ENCODE measurements at regions not wholly inside any gene's neighbourhood (a gene's known extent, or its start where the extent isn't known, plus 50 kb on each side); places are given as distances from the start of the nearest gene placed in this dataset.

DNA sequence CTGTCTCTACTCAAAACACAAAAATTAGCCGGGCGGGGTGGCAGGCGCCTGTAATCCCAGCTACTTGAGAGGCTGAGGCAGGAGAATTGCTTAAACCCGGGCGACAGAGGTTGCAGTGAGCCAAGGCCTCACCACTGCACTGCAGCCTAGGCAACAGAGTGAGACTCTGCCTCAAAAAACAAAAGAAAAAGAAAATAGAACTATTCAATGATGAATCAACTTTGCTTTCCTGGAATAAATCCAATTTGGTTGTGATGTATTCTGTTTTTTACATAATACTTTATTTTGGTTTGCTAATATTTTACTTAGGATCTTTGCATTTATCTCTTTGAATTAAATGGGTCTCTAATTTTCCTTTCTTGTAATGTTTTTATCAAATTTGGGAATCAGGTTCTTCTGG is 86.3 kb upstream of the MBOAT2 start:
- TF ChIP-seq, protein P1, sequence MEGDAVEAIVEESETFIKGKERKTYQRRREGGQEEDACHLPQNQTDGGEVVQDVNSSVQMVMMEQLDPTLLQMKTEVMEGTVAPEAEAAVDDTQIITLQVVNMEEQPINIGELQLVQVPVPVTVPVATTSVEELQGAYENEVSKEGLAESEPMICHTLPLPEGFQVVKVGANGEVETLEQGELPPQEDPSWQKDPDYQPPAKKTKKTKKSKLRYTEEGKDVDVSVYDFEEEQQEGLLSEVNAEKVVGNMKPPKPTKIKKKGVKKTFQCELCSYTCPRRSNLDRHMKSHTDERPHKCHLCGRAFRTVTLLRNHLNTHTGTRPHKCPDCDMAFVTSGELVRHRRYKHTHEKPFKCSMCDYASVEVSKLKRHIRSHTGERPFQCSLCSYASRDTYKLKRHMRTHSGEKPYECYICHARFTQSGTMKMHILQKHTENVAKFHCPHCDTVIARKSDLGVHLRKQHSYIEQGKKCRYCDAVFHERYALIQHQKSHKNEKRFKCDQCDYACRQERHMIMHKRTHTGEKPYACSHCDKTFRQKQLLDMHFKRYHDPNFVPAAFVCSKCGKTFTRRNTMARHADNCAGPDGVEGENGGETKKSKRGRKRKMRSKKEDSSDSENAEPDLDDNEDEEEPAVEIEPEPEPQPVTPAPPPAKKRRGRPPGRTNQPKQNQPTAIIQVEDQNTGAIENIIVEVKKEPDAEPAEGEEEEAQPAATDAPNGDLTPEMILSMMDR (IDR thresholded peaks at IDR 0.05): no peak
- TF ChIP-seq POLR2A (IDR thresholded peaks at IDR 0.05): no peak

Measured in testis (tissue), 2 donors.